Pancreas (tissue), 10 donors: ENCODE measurements at regions not wholly inside any gene's neighbourhood (a gene's known extent, or its start where the extent isn't known, plus 50 kb on each side); places are given as distances from the start of the nearest gene placed in this dataset.

Source experiments
- ATAC-seq, 4 donors: fragments of 200-7000 bp; cut with Tn5 transposase; one replicate each; pipeline versions ENCODE4 v1.8.0 to v1.9.1; 2020; ENCODE audit warnings: mild to moderate bottlenecking in 4 of 4, moderate library complexity in 4 of 4
- DNase-seq, 6 donors: peaks; one replicate each; pipeline ENCODE4 v3.0.0-alpha.2; 2020
- FAIRE-seq: peaks from 2 replicates; lab custom pipeline; 2012; peaks lifted over from hg19 to GRCh38; lab: Jason Lieb, UNC
- H3K27ac ChIP-seq, 4 donors: fragments of 200-600 bp; sonication (generic); 1 replicate in 3 of 4; 2 replicates in 1 of 4; pipeline versions ENCODE4 v1.5.0 to v1.8.0; 2020
- H3K27me3 ChIP-seq, 4 donors: fragments of 200-600 bp; one replicate each; pipeline ENCODE4 v1.8.0; 2021
- H3K36me3 ChIP-seq, 3 donors: fragments of 200-600 bp; sonication (generic) in 1 of 3; one replicate each; pipeline versions ENCODE4 v1.5.0 to v1.8.0; 2020 to 2021
- H3K4me1 ChIP-seq, 3 donors: fragments of 200-600 bp; one replicate each; pipeline ENCODE4 v1.8.0; 2021
- H3K4me3 ChIP-seq, 4 donors: fragments of 200-600 bp; sonication (generic) in 2 of 4; one replicate each; pipeline versions ENCODE4 v1.5.0 to v1.8.0; 2020 to 2021
- H3K9me3 ChIP-seq, 4 donors: fragments of 200-600 bp; one replicate each; pipeline ENCODE4 v1.8.0; 2021
- CTCF ChIP-seq, 4 donors: fragments of 200-600 bp; sonication (generic) in 3 of 4; IDR thresholded peaks; one replicate each; pipeline versions ENCODE4 v1.5.0 to v1.8.0; 2021; ENCODE audit warnings: antibody characterized with exemption in 4 of 4
- WGBS, 2 donors: extraction: QIAGEN DNeasy Blood & Tissue Kit; methylation state at CpG; one replicate each; pipeline ENCODE4 v1.1.7; 2013; 5-methylcytosine and 5-hydroxymethylcytosine counted together
- intact Hi-C, 3 donors: fragments of 100-400 bp; cut with DNase I; formaldehyde crosslinking; loops; one replicate each; pipeline versions ENCODE4 v1.11.1 to v1.14.2; 2022
- donor health status: healthy with polysubstance abuse.
- donor health status: DM: no; HTN: no; CAD: no; lungs with moderate emphysema.
- donor health status: DM: no; HTN: no; CAD: no.
- donor health status: control.
- donor health status: control.
- donor health status: Bipolar disorder and iron deficiency.
- donor health status: DM: yes; HTN: yes; CAD: no.
- donor health status: DM: no; HTN: no; CAD: no.
- donor health status: DM: no; HTN: no; CAD: no.
- donor health status: DM: yes; HTN: yes; CAD: no.

GRCh38 chr5:126359884-126360283, 63.3 kb upstream of the GRAMD2B start:
- ATAC-seq = no peak
- no peak for DNase-seq
- Histone ChIP-seq H3K27ac (no peak overlapping the region), H3K4me1 (peaks cover 2 to 6% (median 3%) of the 10 kb centered on the region in 3 donors), H3K36me3 (no peaks in the 10 kb centered on the region), H3K9me3 (no peaks in the 10 kb centered on the region), H3K27me3 (no peaks in the 10 kb centered on the region), H3K4me3 (no peak overlapping the region)
- WGBS, 2 donors = 90% methylated on average over 6 of the region's 6 CpGs
- intact Hi-C loops = no loop called here
- no peak for FAIRE-seq
- TF ChIP-seq CTCF (IDR thresholded peaks at IDR 0.05) = no peak

GRCh38 chr5:126360467-126360866, 62.7 kb upstream of the GRAMD2B start:
- Histone ChIP-seq H3K9me3 (no peaks in the 10 kb centered on the region), H3K27me3 (no peaks in the 10 kb centered on the region), H3K4me1 (peaks cover 7 to 11% (median 8%) of the 10 kb centered on the region in 3 donors), H3K27ac (no peak overlapping the region), H3K36me3 (no peaks in the 10 kb centered on the region), H3K4me3 (no peak overlapping the region)
- DNase-seq (no peak), ATAC-seq (no peak), FAIRE-seq (no peak)
- intact Hi-C loops = no loop called here
- 84 to 89% methylated on average over 1 of the region's 1 CpG for WGBS, 2 donors
- no peak for TF ChIP-seq CTCF (IDR thresholded peaks at IDR 0.05)

- no peak for TF ChIP-seq CTCF (IDR thresholded peaks at IDR 0.05)
Measured at GRCh38 chr5:126363658-126364057, 59.6 kb upstream of the GRAMD2B start.

GRCh38 chr5:126364206-126364902, 58.9 kb upstream of the GRAMD2B start:
- Histone ChIP-seq H3K27ac (no peak overlapping the region), H3K36me3 (no peaks in the 10 kb centered on the region), H3K4me3 (no peak overlapping the region), H3K9me3 (no peaks in the 10 kb centered on the region), H3K4me1 (peaks cover 17 to 30% (median 30%) of the 10 kb centered on the region in 3 donors), H3K27me3 (no peaks in the 10 kb centered on the region)
- FAIRE-seq (no peak), ATAC-seq (no peak), DNase-seq (no peak)
- intact Hi-C loops = no loop called here
- TF ChIP-seq CTCF (IDR thresholded peaks at IDR 0.05) = no peak
- WGBS, 2 donors = 89 to 90% methylated on average over 4 of the region's 4 CpGs

More at GRCh38 chr5:126363658-126364057, 59.6 kb upstream of the GRAMD2B start:
- H3K9me3 ChIP-seq = no peaks in the 10 kb centered on the region
- DNase-seq (no peak), FAIRE-seq (no peak), ATAC-seq (no peak)
- no peak overlapping the region for H3K27ac ChIP-seq
- WGBS, 2 donors = 15 to 54% methylated on average over 1 of the region's 1 CpG
- no peaks in the 10 kb centered on the region for H3K27me3 ChIP-seq
- H3K4me1 ChIP-seq = peaks cover 14 to 27% (median 23%) of the 10 kb centered on the region in 3 donors
- no peaks in the 10 kb centered on the region for H3K36me3 ChIP-seq
- intact Hi-C loops = no loop called here
- no peak overlapping the region for H3K4me3 ChIP-seq
